ENCODE measurements at regions not wholly inside any gene's neighbourhood (a gene's known extent, or its start where the extent isn't known, plus 50 kb on each side); places are given as distances from the start of the nearest gene placed in this dataset.

DNA sequence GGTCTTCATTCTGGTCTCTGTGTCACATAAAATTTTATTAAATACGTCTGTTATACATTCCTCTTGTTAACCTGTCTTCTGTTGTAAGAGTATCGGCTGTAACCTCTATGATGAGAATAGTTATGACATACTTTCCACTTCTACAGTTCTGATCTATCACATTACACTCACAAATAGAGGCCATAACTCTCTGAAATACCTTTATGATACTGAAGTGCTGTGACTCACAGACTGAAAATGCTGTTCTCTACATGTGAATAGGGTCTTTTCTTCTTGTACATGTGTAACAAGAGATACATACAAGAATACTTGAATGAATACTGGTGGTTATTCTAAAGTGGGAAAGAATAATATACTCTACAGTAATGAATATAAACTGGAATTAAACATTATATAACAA, 1047.6 kb downstream of the TECRL start:
- H3K36me3 ChIP-seq = no peaks in the 10 kb centered on the region
- H3K27ac ChIP-seq = no peak overlapping the region
- TF ChIP-seq CTCF (IDR thresholded peaks at IDR 0.05; ENCODE audit: low read depth, low read length) = no peak
- no peaks in the 10 kb centered on the region for H3K9me3 ChIP-seq (ENCODE audit: severe bottlenecking)
- no peak overlapping the region for H3K4me3 ChIP-seq (ENCODE audit: low read depth, low read length)
- DNase-seq = no peak
- H3K27me3 ChIP-seq (ENCODE audit: insufficient read depth, low read depth, severe bottlenecking) = no peaks in the 10 kb centered on the region

GRCh38 chr4:63361066-63361465, 1048.2 kb downstream of the TECRL start:
- no peak overlapping the region for H3K27ac ChIP-seq
- no peak overlapping the region for H3K4me3 ChIP-seq (ENCODE audit: low read depth, low read length)
- no peak for DNase-seq
- TF ChIP-seq CTCF (IDR thresholded peaks at IDR 0.05; ENCODE audit: low read depth, low read length) = no peak
- no peaks in the 10 kb centered on the region for H3K36me3 ChIP-seq
- no peaks in the 10 kb centered on the region for H3K9me3 ChIP-seq (ENCODE audit: severe bottlenecking)
- no peaks in the 10 kb centered on the region for H3K27me3 ChIP-seq (ENCODE audit: insufficient read depth, low read depth, severe bottlenecking)

GRCh38 chr4:63349674-63350025, 1059.6 kb downstream of the TECRL start:
- DNase-seq = no peak
- H3K36me3 ChIP-seq = no peaks in the 10 kb centered on the region
- H3K27ac ChIP-seq = no peak overlapping the region
- TF ChIP-seq CTCF (IDR thresholded peaks at IDR 0.05; ENCODE audit: low read depth, low read length) = no peak
- no peaks in the 10 kb centered on the region for H3K27me3 ChIP-seq (ENCODE audit: insufficient read depth, low read depth, severe bottlenecking)
- peaks cover 14% of the 10 kb centered on the region for H3K9me3 ChIP-seq (ENCODE audit: severe bottlenecking)
- no peak overlapping the region for H3K4me3 ChIP-seq (ENCODE audit: low read depth, low read length)

GRCh38 chr4:63348735-63349673, 1060.2 kb downstream of the TECRL start:
- Histone ChIP-seq H3K4me3 (ENCODE audit: low read depth, low read length) (no peak overlapping the region), H3K9me3 (ENCODE audit: severe bottlenecking) (peaks cover 14% of the 10 kb centered on the region), H3K27me3 (ENCODE audit: insufficient read depth, low read depth, severe bottlenecking) (no peaks in the 10 kb centered on the region), H3K27ac (no peak overlapping the region), H3K36me3 (no peaks in the 10 kb centered on the region)
- DNase-seq = peak; percentile 6
- no peak for TF ChIP-seq CTCF (IDR thresholded peaks at IDR 0.05; ENCODE audit: low read depth, low read length)

DNA sequence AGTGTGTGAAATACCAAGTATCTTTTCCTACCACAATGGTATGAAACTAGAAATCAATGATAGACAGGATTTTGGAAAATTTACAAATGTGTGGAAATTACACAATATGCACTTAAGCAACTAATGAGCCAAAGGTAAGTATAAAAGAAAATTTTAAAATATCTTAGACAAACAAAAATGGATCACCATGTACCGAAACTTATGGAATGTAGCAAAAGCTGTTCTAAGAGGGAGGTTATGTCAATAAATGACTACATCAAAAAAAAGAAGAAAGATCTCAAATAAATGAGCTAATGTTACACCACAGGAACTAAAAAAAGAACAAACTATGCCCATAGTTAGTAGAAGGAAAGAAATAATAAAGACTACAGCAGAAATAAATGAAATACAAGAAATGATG, 1084.1 kb downstream of the TECRL start:
- Histone ChIP-seq H3K36me3 (no peaks in the 10 kb centered on the region), H3K9me3 (ENCODE audit: severe bottlenecking) (peaks cover 1% of the 10 kb centered on the region), H3K27ac (no peak overlapping the region), H3K4me3 (ENCODE audit: low read depth, low read length) (no peak overlapping the region), H3K27me3 (ENCODE audit: insufficient read depth, low read depth, severe bottlenecking) (no peaks in the 10 kb centered on the region)
- no peak for DNase-seq
- no peak for TF ChIP-seq CTCF (IDR thresholded peaks at IDR 0.05; ENCODE audit: low read depth, low read length)

GRCh38 chr4:63316633-63317032, 1092.6 kb downstream of the TECRL start:
- Histone ChIP-seq H3K27ac (no peak overlapping the region), H3K36me3 (no peaks in the 10 kb centered on the region), H3K9me3 (ENCODE audit: severe bottlenecking) (no peaks in the 10 kb centered on the region), H3K27me3 (ENCODE audit: insufficient read depth, low read depth, severe bottlenecking) (no peaks in the 10 kb centered on the region), H3K4me3 (ENCODE audit: low read depth, low read length) (no peak overlapping the region)
- TF ChIP-seq CTCF (IDR thresholded peaks at IDR 0.05; ENCODE audit: low read depth, low read length) = no peak
- DNase-seq = no peak
